PC-9 (cell line): ENCODE measurements at regions not wholly inside any gene's neighbourhood (a gene's known extent, or its start where the extent isn't known, plus 50 kb on each side); places are given as distances from the start of the nearest gene placed in this dataset.

Experiments
- CTCF ChIP-seq: fragments of 200-600 bp; sonication (generic); conservative IDR thresholded peaks from 2 replicates; pipeline ENCODE4 v1.6.1; 2017; ENCODE audit warnings: mixed run types, antibody characterized with exemption, mild to moderate bottlenecking, moderate library complexity
- EZH2 ChIP-seq: fragments of 200-600 bp; sonication (generic); IDR thresholded peaks from 2 replicates; pipeline ENCODE4 v1.8.0; 2017; ENCODE audit warnings: antibody characterized with exemption, low read depth

GRCh38 chr4:115376866-115377265, 263.4 kb upstream of the NDST4 start:
- no peak for TF ChIP-seq CTCF
- no peak for TF ChIP-seq EZH2
